Omental fat pad (tissue), 3 donors: ENCODE measurements at regions not wholly inside any gene's neighbourhood (a gene's known extent, or its start where the extent isn't known, plus 50 kb on each side); places are given as distances from the start of the nearest gene placed in this dataset.

ENCODE experiments used
- ATAC-seq: fragments of 150-250 bp; one replicate; pipeline ENCODE4 v1.9.1; 2016; ENCODE audit warnings: mild to moderate bottlenecking, moderate library complexity; ENCODE audit not compliant: low FRiP score
- DNase-seq: peaks from one replicate; pipeline ENCODE4 v3.0.0-alpha.2; 2019; ENCODE audit warnings: low spot score
- TF ChIP-seq, protein P1 (sequence below), 3 donors: fragments of 450-650 bp; IDR thresholded peaks; one replicate each; pipeline ENCODE4 v1.5.1; 2016 to 2017; ENCODE audit warnings: antibody characterized with exemption in 3 of 3, mild to moderate bottlenecking in 3 of 3, moderate library complexity in 2 of 3

- TF ChIP-seq, protein P1, sequence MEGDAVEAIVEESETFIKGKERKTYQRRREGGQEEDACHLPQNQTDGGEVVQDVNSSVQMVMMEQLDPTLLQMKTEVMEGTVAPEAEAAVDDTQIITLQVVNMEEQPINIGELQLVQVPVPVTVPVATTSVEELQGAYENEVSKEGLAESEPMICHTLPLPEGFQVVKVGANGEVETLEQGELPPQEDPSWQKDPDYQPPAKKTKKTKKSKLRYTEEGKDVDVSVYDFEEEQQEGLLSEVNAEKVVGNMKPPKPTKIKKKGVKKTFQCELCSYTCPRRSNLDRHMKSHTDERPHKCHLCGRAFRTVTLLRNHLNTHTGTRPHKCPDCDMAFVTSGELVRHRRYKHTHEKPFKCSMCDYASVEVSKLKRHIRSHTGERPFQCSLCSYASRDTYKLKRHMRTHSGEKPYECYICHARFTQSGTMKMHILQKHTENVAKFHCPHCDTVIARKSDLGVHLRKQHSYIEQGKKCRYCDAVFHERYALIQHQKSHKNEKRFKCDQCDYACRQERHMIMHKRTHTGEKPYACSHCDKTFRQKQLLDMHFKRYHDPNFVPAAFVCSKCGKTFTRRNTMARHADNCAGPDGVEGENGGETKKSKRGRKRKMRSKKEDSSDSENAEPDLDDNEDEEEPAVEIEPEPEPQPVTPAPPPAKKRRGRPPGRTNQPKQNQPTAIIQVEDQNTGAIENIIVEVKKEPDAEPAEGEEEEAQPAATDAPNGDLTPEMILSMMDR (IDR thresholded peaks at IDR 0.05), result no peak
- no peak for DNase-seq
- ATAC-seq, result no peak
Observed at GRCh38 chr5:5981562-5981961, 396.8 kb downstream of the MED10 start.

- DNase-seq (no peak), ATAC-seq (no peak)
- TF ChIP-seq, protein P1 (IDR thresholded peaks at IDR 0.05), result no peak
Observed at GRCh38 chr5:5980538-5980895, 397.8 kb downstream of the MED10 start.

DNA sequence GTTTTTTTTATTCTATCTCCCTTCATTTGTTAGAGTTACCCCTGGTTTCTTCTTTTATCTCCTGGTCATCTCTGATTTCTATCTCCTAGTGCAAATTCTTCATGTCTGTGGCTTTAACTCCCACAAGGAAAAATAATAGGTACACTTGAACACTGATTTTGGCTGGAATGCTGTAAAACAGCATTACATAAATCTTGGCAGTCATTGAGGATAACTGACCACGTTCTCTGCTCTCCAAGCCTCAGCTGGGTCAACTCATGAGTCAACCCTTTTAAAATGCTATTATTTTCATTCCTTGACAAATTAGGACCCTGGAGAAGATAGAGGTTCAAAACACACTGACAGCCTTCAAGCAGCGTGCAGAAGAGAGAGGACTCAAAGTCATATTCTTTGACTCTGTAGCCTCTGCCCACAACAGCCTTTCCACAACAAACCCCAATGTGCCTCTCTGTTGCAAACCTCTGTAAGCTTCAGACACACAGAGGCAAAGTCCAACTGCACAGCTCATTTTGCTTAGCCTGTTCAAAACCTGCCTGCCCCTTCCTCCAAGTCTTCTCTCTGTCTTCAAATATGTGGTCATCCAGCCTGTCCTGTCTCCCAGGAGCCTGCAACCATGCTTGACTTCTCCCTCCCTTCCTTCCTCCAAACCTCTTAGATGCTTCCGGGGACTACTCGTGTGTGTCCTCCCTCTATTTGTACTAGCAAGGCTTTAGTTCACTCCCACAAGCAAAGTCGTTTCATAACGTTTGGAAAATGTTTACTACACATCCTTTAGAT lies 398.4 kb downstream of the MED10 start:
- ATAC-seq (peak; percentile 39), DNase-seq (no peak)
- TF ChIP-seq, protein P1 (IDR thresholded peaks at IDR 0.05), result no peak

GRCh38 chr5:5979377-5979760 lies 399.0 kb downstream of the MED10 start:
- TF ChIP-seq, protein P1 (IDR thresholded peaks at IDR 0.05), result no peak
- ATAC-seq, result peak; percentile 71
- no peak for DNase-seq

DNA sequence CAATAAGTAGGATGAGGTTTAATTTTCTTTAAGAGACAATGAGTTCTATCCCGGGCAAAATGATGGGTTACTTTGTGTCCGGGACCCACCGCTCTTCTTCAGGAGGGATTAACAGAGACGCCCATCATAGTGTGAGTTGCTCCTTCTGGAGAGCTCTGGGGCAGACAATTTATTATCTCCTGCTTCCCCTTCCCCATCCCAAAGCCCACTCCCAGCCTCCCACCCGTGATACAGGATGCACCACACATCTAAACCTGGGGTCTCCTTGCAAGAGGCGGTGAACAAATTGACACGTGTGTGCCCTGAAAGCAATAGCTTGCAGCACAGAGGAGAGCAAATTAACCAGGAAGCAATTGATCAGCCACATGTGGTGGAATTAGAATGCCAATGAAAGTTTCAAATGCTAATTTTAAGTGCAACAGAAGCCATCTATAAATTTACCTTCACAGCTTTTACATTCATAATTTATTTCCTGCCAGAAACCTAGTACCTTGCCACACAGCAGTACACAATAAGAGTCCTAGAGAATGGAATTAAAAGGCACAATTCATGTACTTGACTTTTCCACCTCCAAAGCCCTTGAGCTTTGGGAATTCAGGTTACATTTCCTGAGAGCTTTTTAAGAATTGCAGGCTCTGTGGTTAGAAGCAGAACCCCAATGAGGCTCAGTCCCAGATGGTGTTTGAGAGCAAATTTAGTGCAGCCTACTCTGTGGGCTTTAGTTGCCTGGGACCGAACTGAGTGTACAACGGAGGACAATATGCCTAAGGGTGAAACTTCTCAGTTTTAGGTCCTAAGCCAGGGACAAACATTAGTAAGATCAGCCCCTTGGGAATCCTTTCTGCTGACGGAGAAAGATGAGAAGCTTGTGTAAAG lies 399.6 kb downstream of the MED10 start:
- ATAC-seq (no peak), DNase-seq (no peak)
- TF ChIP-seq, protein P1 (IDR thresholded peaks at IDR 0.05), result no peak

GRCh38 chr5:5971203-5971602 lies 407.1 kb downstream of the MED10 start:
- TF ChIP-seq, protein P1 (IDR thresholded peaks at IDR 0.05), result no peak
- ATAC-seq, result no peak
- DNase-seq, result no peak
